ENCODE measurements at regions not wholly inside any gene's neighbourhood (a gene's known extent, or its start where the extent isn't known, plus 50 kb on each side); places are given as distances from the start of the nearest gene placed in this dataset.

GRCh38 chr3:110420158-110420641 is 651.4 kb upstream of the NECTIN3 start (continued):
- TF ChIP-seq POU2F2 (IDR thresholded peaks at IDR 0.05; ENCODE audit: borderline replicate concordance, low read depth, low read length): no peak
- no peak for TF ChIP-seq HCFC1 (IDR thresholded peaks at IDR 0.05; ENCODE audit: low read length)
- TF ChIP-seq MYC (IDR thresholded peaks at IDR 0.05; ENCODE audit: insufficient read depth, insufficient read length, insufficient replicate concordance, low read length, severe bottlenecking): no peak

- no peak for DNase-seq (ENCODE audit: low read depth, low spot score)
- ChIA-PET CTCF (no interaction called here), SMC1A (ENCODE audit: uncharacterized antibody, unreplicated experiment) (interaction anchor here (1.0 kb wide), 1 partner anchor 10 kb away, joined by 3 read pairs; no protein-coding TSS in a partner anchor), RAD21 (ENCODE audit: unreplicated experiment) (no interaction called here), POLR2A (no interaction called here)
- H4K20me1 ChIP-seq (ENCODE audit: control insufficient read depth, insufficient read depth): no peaks in the 10 kb centered on the region
- no peaks in the 10 kb centered on the region for H3K36me3 ChIP-seq (ENCODE audit: control insufficient read depth in 2 of 2, insufficient read depth in 2 of 2, low read length in 1 of 2)
- no peak overlapping the region for H3K9ac ChIP-seq (ENCODE audit: control insufficient read depth, insufficient read depth, low read length)
- in situ Hi-C loops (cut with MboI) (no loop called here), intact Hi-C loops (cut with micrococcal nuclease; ENCODE audit: unreplicated experiment) (no loop called here)
- WGBS (ENCODE audit: insufficient coverage, insufficient replicate concordance, low lambda C conversion rate, missing lambda C conversion rate): 43% methylated on average over 2 of the region's 2 CpGs
- no TSS peak for BruUV-seq (replicated peaks)
- no peaks in the 10 kb centered on the region for H3K9me3 ChIP-seq (replicated peaks; ENCODE audit: control insufficient read depth, insufficient read depth, low read length)
- H3K79me2 ChIP-seq (ENCODE audit: control insufficient read depth, insufficient read depth, low read length): no peaks in the 10 kb centered on the region
- H3K27ac ChIP-seq (ENCODE audit: control insufficient read depth, insufficient read depth): no peak overlapping the region
- no peaks in the 10 kb centered on the region for H3K4me1 ChIP-seq (ENCODE audit: control insufficient read depth, insufficient read depth, low read length)
- no peak for TF ChIP-seq RB1 (IDR thresholded peaks at IDR 0.05; ENCODE audit: borderline replicate concordance)
- no peak for TF ChIP-seq ATF7 (IDR thresholded peaks at IDR 0.05; ENCODE audit: low read depth)
- no peak for FAIRE-seq
- no peak overlapping the region for H3K4me3 ChIP-seq
- no peak overlapping the region for H3K4me2 ChIP-seq (ENCODE audit: control insufficient read depth, insufficient read depth)
- no peak for ATAC-seq
- no peaks in the 10 kb centered on the region for H3K27me3 ChIP-seq (replicated peaks in 1 of 2; ENCODE audit: control insufficient read depth in 2 of 2, insufficient read depth in 2 of 2, low read length in 1 of 2)
- no peak overlapping the region for H2AFZ ChIP-seq (ENCODE audit: control insufficient read depth, low read depth, low read length)
These were observed 648.3 kb upstream of the NECTIN3 start for GRCh38 chr3:110423276-110423675.

- Histone ChIP-seq H3K27me3 (replicated peaks in 1 of 2; ENCODE audit: control insufficient read depth in 2 of 2, insufficient read depth in 2 of 2, low read length in 1 of 2) (no peaks in the 10 kb centered on the region), H3K27ac (ENCODE audit: control insufficient read depth, insufficient read depth) (no peak overlapping the region), H3K9ac (ENCODE audit: control insufficient read depth, insufficient read depth, low read length) (no peak overlapping the region), H3K4me3 (no peak overlapping the region), H3K36me3 (ENCODE audit: control insufficient read depth in 2 of 2, insufficient read depth in 2 of 2, low read length in 1 of 2) (no peaks in the 10 kb centered on the region), H3K9me3 (replicated peaks; ENCODE audit: control insufficient read depth, insufficient read depth, low read length) (no peaks in the 10 kb centered on the region), H3K4me1 (ENCODE audit: control insufficient read depth, insufficient read depth, low read length) (no peaks in the 10 kb centered on the region), H4K20me1 (ENCODE audit: control insufficient read depth, insufficient read depth) (no peaks in the 10 kb centered on the region), H3K4me2 (ENCODE audit: control insufficient read depth, insufficient read depth) (no peak overlapping the region), H2AFZ (ENCODE audit: control insufficient read depth, low read depth, low read length) (no peak overlapping the region), H3K79me2 (ENCODE audit: control insufficient read depth, insufficient read depth, low read length) (no peaks in the 10 kb centered on the region)
- ChIA-PET CTCF (no interaction called here), RAD21 (ENCODE audit: unreplicated experiment) (no interaction called here), SMC1A (ENCODE audit: uncharacterized antibody, unreplicated experiment) (interaction anchor here (0.6 kb wide), 1 partner anchor 603 kb away, joined by 3 read pairs; no protein-coding TSS in a partner anchor), POLR2A (no interaction called here)
- in situ Hi-C loops (cut with MboI) (no loop called here), intact Hi-C loops (cut with micrococcal nuclease; ENCODE audit: unreplicated experiment) (no loop called here)
- ATAC-seq: no peak
- DNase-seq (ENCODE audit: low read depth, low spot score): no peak
- no peak for FAIRE-seq
- no TSS peak for BruUV-seq (replicated peaks)
- 0% methylated on average over 1 of the region's 1 CpG for WGBS (ENCODE audit: insufficient coverage, insufficient replicate concordance, low lambda C conversion rate, missing lambda C conversion rate)
- TF ChIP-seq EZH2 (IDR thresholded peaks at IDR 0.05; ENCODE audit: borderline replicate concordance, control insufficient read depth, low read depth, low read length) (no peak), RB1 (IDR thresholded peaks at IDR 0.05; ENCODE audit: borderline replicate concordance) (no peak), FOS (IDR thresholded peaks at IDR 0.05; ENCODE audit: borderline replicate concordance, extremely low read depth, insufficient read length) (no peak), FOXM1 (IDR thresholded peaks at IDR 0.05; ENCODE audit: low read depth, low read length) (no peak), REST (IDR thresholded peaks at IDR 0.05; ENCODE audit: low read depth, low read length) (no peak)
- TF ChIP-seq, protein P1, sequence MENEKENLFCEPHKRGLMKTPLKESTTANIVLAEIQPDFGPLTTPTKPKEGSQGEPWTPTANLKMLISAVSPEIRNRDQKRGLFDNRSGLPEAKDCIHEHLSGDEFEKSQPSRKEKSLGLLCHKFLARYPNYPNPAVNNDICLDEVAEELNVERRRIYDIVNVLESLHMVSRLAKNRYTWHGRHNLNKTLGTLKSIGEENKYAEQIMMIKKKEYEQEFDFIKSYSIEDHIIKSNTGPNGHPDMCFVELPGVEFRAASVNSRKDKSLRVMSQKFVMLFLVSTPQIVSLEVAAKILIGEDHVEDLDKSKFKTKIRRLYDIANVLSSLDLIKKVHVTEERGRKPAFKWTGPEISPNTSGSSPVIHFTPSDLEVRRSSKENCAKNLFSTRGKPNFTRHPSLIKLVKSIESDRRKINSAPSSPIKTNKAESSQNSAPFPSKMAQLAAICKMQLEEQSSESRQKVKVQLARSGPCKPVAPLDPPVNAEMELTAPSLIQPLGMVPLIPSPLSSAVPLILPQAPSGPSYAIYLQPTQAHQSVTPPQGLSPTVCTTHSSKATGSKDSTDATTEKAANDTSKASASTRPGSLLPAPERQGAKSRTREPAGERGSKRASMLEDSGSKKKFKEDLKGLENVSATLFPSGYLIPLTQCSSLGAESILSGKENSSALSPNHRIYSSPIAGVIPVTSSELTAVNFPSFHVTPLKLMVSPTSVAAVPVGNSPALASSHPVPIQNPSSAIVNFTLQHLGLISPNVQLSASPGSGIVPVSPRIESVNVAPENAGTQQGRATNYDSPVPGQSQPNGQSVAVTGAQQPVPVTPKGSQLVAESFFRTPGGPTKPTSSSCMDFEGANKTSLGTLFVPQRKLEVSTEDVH (IDR thresholded peaks at IDR 0.05; ENCODE audit: low read depth, partially characterized antibody): no peak
These were observed 641.5 kb upstream of the NECTIN3 start for GRCh38 chr3:110430146-110430545.

Measured in GM12878 (cell line).